Bronchial epithelial cell (primary cell): ENCODE measurements at regions not wholly inside any gene's neighbourhood (a gene's known extent, or its start where the extent isn't known, plus 50 kb on each side); places are given as distances from the start of the nearest gene placed in this dataset.

ENCODE experiments used
- DNase-seq: peaks from one replicate; pipeline ENCODE4 v3.0.0-alpha.2; 2010; ENCODE audit warnings: low read depth
- FAIRE-seq: peaks from 2 replicates; lab custom pipeline; 2011; peaks lifted over from hg19 to GRCh38; lab: Jason Lieb, UNC
- H3K27me3 ChIP-seq: 2 replicates; pipeline ENCODE4 v1.5.1; 2011; ENCODE audit warnings: low read length; ENCODE audit not compliant: control insufficient read depth, insufficient read depth
- H3K36me3 ChIP-seq: 2 replicates; pipeline ENCODE4 v1.5.1; 2011; ENCODE audit warnings: low read length; ENCODE audit not compliant: control insufficient read depth, insufficient read depth
- H3K4me3 ChIP-seq: 2 replicates; pipeline ENCODE4 v1.5.1; 2011; ENCODE audit warnings: mild to moderate bottlenecking, low read depth, low read length, control low read depth
- TF ChIP-seq, protein P1 (sequence below): IDR thresholded peaks from 2 replicates; pipeline ENCODE4 v1.5.1; 2011; ENCODE audit warnings: mild to moderate bottlenecking, moderate library complexity, low read length, control low read depth, inconsistent platforms; ENCODE audit not compliant: insufficient read depth, severe bottlenecking

DNA sequence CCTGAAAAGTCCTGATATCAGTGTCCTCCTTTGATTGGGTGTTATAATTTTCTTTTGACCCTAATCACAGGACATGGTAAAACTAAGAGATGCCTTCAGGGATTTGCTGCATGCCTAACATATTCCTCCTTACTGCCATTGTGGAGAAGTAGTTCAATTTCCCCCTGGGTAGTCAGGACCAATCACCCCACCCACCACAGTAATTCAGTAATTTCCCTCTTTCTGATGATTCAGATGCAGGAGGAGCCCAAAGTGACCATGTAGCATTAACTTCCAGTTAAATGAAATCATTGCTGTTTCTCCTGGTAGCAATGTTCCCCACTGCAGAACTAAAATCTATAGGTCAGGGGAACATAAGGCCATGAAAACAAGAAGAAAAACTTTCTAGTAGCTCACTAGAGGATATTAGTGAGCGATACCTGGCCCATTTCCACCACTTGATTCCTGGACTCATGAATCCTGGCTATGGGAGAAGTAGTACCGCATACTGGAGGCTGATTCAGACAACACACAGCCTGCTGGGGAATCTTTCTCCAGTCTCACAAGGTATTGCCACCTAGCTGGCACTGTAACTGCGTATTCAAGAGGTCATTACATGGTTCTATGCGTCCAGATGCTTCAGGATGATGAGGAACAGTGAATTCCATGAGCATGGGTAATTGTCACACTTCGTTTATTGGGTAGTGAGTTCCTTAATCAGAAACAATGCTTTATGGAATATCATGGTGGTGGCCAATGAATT lies 561.2 kb downstream of the HAO1 start:
- no peaks in the 10 kb centered on the region for H3K36me3 ChIP-seq
- FAIRE-seq (no peak), DNase-seq (peak; percentile 39)
- TF ChIP-seq, protein P1, sequence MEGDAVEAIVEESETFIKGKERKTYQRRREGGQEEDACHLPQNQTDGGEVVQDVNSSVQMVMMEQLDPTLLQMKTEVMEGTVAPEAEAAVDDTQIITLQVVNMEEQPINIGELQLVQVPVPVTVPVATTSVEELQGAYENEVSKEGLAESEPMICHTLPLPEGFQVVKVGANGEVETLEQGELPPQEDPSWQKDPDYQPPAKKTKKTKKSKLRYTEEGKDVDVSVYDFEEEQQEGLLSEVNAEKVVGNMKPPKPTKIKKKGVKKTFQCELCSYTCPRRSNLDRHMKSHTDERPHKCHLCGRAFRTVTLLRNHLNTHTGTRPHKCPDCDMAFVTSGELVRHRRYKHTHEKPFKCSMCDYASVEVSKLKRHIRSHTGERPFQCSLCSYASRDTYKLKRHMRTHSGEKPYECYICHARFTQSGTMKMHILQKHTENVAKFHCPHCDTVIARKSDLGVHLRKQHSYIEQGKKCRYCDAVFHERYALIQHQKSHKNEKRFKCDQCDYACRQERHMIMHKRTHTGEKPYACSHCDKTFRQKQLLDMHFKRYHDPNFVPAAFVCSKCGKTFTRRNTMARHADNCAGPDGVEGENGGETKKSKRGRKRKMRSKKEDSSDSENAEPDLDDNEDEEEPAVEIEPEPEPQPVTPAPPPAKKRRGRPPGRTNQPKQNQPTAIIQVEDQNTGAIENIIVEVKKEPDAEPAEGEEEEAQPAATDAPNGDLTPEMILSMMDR, result no peak
- no peaks in the 10 kb centered on the region for H3K27me3 ChIP-seq
- H3K4me3 ChIP-seq, result no peak overlapping the region

DNA sequence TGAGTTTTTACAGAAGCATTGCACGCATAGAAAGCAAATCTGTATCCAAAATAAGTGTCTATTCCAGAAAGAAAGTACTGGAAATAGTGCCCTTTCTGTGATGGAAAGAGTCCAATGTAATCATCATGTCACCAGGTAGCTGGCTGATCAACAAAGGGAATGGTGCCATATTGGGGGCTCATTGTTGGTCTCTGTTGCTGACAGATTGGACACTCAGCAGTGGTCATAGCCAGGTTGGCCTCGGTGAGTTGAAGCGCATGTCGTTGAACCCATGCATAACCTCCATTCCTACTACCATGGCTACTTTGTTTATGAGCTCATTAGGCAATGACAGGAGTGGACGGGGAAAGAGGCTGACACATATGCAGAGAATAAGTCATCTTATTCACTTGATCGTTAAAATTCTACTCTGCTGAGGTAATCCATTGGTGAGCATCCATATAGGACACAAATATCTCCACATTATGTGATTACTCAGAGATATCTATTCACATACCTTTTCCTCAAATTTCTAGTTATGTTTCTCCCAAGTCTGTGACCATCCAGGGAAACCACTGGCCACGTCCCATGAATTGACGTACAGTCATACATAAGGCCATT lies 560.5 kb downstream of the HAO1 start:
- Histone ChIP-seq H3K4me3 (no peak overlapping the region), H3K27me3 (no peaks in the 10 kb centered on the region), H3K36me3 (no peaks in the 10 kb centered on the region)
- no peak for DNase-seq
- no peak for FAIRE-seq
- TF ChIP-seq, protein P1, result no peak

DNA sequence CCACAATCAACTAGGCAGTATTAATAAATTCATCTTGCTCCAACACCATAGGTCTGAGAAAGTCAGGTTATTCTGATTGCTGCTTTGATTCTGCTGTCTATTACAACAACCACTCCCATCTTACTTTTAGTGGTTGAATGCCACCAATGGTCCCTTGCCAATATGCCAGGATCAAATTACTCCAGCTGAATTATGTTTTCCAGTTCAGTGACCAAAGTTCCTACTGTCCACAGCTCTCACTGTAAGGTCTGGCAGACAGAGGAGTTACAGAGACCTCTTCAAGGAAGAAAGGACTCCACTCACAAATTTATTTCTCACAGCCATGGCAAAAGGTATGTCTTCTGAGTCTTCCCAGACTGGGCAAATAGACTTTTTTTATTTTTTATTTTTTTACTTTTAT lies 557.0 kb downstream of the HAO1 start:
- Histone ChIP-seq H3K4me3 (no peak overlapping the region), H3K36me3 (no peaks in the 10 kb centered on the region), H3K27me3 (no peaks in the 10 kb centered on the region)
- DNase-seq (no peak), FAIRE-seq (no peak)
- TF ChIP-seq, protein P1, result no peak

DNA sequence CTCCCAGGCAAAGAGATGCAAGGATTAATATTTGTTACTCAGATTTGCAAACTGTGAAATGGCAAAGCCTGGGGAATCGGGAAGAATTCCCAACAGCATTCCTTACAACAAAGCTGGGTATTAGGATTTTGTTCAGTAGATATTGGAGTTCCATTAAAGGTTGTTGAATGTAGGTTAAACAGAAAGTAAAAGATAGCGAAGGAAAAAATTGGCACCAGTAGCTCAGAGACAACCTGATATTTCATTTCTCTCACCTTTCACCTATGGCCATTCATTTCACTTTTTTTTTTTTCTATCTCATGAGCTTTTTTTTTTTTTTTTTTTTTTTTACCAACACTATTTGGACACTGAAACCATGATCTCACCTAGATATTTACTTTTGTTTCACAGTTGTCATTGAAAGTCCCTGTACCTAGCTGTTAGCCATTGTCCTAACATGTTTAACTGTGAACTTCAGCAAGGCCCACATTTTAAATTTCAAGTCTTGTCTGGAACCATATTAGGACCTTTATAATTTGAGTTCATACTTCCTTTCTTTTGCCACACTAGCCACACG lies 552.5 kb downstream of the HAO1 start:
- TF ChIP-seq, protein P1, result no peak
- DNase-seq (peak; percentile 45), FAIRE-seq (no peak)
- no peaks in the 10 kb centered on the region for H3K36me3 ChIP-seq
- no peaks in the 10 kb centered on the region for H3K27me3 ChIP-seq
- H3K4me3 ChIP-seq, result no peak overlapping the region

DNA sequence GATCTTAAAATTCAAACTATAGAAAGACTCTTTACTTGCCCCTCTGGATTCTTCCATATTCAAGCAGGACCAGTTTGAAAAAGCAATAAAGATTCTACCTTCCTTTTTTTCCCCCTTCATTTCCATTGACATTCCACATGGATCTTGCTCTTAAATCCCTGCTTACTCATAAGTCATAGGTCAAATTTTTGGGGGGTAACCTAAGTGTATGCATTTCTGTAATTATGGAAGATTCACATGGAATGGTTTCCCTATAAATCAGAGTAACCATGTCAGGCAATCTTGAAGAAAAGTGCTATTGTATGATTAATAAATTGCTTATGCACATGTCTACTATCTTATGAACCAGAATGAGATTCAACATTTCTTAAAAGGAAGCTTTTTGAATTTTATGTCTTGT lies 551.0 kb downstream of the HAO1 start:
- FAIRE-seq, result no peak
- Histone ChIP-seq H3K4me3 (no peak overlapping the region), H3K27me3 (no peaks in the 10 kb centered on the region), H3K36me3 (no peaks in the 10 kb centered on the region)
- no peak for DNase-seq
- TF ChIP-seq, protein P1, result no peak
